ENCODE measurements at regions not wholly inside any gene's neighbourhood (a gene's known extent, or its start where the extent isn't known, plus 50 kb on each side); places are given as distances from the start of the nearest gene placed in this dataset.

GRCh38 chr12:24408305-24408704 is 458.8 kb upstream of the SOX5 start:
- no peaks in the 10 kb centered on the region for H3K36me3 ChIP-seq (replicated peaks; ENCODE audit: insufficient read depth, low read depth)
- H3K27me3 ChIP-seq = no peaks in the 10 kb centered on the region
- H3K79me2 ChIP-seq = no peaks in the 10 kb centered on the region
- no peak overlapping the region for H3K27ac ChIP-seq
- TF ChIP-seq CTCF (IDR thresholded peaks at IDR 0.05; ENCODE audit: poor library complexity) = no peak
- TF ChIP-seq EZH2phosphoT487 (IDR thresholded peaks at IDR 0.05; ENCODE audit: low read depth, severe bottlenecking, unreplicated experiment) = no peak
- TF ChIP-seq EZH2 (IDR thresholded peaks at IDR 0.05; ENCODE audit: borderline replicate concordance) = no peak
- no peaks in the 10 kb centered on the region for H3K4me1 ChIP-seq (ENCODE audit: insufficient read depth)
- no peaks in the 10 kb centered on the region for H3K9me3 ChIP-seq (ENCODE audit: low read depth)
- no peaks in the 10 kb centered on the region for H3K9me2 ChIP-seq (replicated peaks; ENCODE audit: insufficient read depth)
- H3K4me3 ChIP-seq = no peak overlapping the region
- H4K20me1 ChIP-seq (ENCODE audit: insufficient read depth, poor library complexity, severe bottlenecking) = no peaks in the 10 kb centered on the region
- H2AFZ ChIP-seq = no peak overlapping the region
- no peak overlapping the region for H3K4me2 ChIP-seq
- DNase-seq (ENCODE audit: low spot score) = no peak
- 79% methylated on average over 5 of the region's 5 CpGs for WGBS (ENCODE audit: low lambda C conversion rate, missing lambda C conversion rate)

- no peak overlapping the region for H3K27ac ChIP-seq
- no peaks in the 10 kb centered on the region for H3K79me2 ChIP-seq
- H3K9me3 ChIP-seq (ENCODE audit: low read depth) = no peaks in the 10 kb centered on the region
- H3K9me2 ChIP-seq (replicated peaks; ENCODE audit: insufficient read depth) = no peaks in the 10 kb centered on the region
- no peak for DNase-seq (ENCODE audit: low spot score)
- H3K36me3 ChIP-seq (replicated peaks; ENCODE audit: insufficient read depth, low read depth) = no peaks in the 10 kb centered on the region
- H4K20me1 ChIP-seq (ENCODE audit: insufficient read depth, poor library complexity, severe bottlenecking) = no peaks in the 10 kb centered on the region
- 60% methylated on average over 7 of the region's 7 CpGs for WGBS (ENCODE audit: low lambda C conversion rate, missing lambda C conversion rate)
- H2AFZ ChIP-seq = no peak overlapping the region
- H3K4me1 ChIP-seq (ENCODE audit: insufficient read depth) = no peaks in the 10 kb centered on the region
- no peak for TF ChIP-seq CTCF (IDR thresholded peaks at IDR 0.05; ENCODE audit: poor library complexity)
- TF ChIP-seq EZH2 (IDR thresholded peaks at IDR 0.05; ENCODE audit: borderline replicate concordance) = no peak
- TF ChIP-seq EZH2phosphoT487 (IDR thresholded peaks at IDR 0.05; ENCODE audit: low read depth, severe bottlenecking, unreplicated experiment) = no peak
- no peak overlapping the region for H3K4me3 ChIP-seq
- no peaks in the 10 kb centered on the region for H3K27me3 ChIP-seq
- H3K4me2 ChIP-seq = no peak overlapping the region
Observed at GRCh38 chr12:24407884-24408283, 458.4 kb upstream of the SOX5 start.

- Histone ChIP-seq H3K27ac (no peak overlapping the region), H3K4me2 (no peak overlapping the region), H3K36me3 (replicated peaks; ENCODE audit: insufficient read depth, low read depth) (no peaks in the 10 kb centered on the region), H2AFZ (no peak overlapping the region), H3K9me3 (ENCODE audit: low read depth) (no peaks in the 10 kb centered on the region), H4K20me1 (ENCODE audit: insufficient read depth, poor library complexity, severe bottlenecking) (no peaks in the 10 kb centered on the region), H3K4me1 (ENCODE audit: insufficient read depth) (no peaks in the 10 kb centered on the region), H3K79me2 (no peaks in the 10 kb centered on the region), H3K27me3 (no peaks in the 10 kb centered on the region), H3K4me3 (no peak overlapping the region), H3K9me2 (replicated peaks; ENCODE audit: insufficient read depth) (no peaks in the 10 kb centered on the region)
- no peak for TF ChIP-seq EZH2 (IDR thresholded peaks at IDR 0.05; ENCODE audit: borderline replicate concordance)
- TF ChIP-seq EZH2phosphoT487 (IDR thresholded peaks at IDR 0.05; ENCODE audit: low read depth, severe bottlenecking, unreplicated experiment) = no peak
- TF ChIP-seq CTCF (IDR thresholded peaks at IDR 0.05; ENCODE audit: poor library complexity) = no peak
- WGBS (ENCODE audit: low lambda C conversion rate, missing lambda C conversion rate) = 79% methylated on average over 6 of the region's 6 CpGs
- no peak for DNase-seq (ENCODE audit: low spot score)
Observed at GRCh38 chr12:24404086-24404815, 454.8 kb upstream of the SOX5 start.
